ENCODE measurements at regions not wholly inside any gene's neighbourhood (a gene's known extent, or its start where the extent isn't known, plus 50 kb on each side); places are given as distances from the start of the nearest gene placed in this dataset.

DNA sequence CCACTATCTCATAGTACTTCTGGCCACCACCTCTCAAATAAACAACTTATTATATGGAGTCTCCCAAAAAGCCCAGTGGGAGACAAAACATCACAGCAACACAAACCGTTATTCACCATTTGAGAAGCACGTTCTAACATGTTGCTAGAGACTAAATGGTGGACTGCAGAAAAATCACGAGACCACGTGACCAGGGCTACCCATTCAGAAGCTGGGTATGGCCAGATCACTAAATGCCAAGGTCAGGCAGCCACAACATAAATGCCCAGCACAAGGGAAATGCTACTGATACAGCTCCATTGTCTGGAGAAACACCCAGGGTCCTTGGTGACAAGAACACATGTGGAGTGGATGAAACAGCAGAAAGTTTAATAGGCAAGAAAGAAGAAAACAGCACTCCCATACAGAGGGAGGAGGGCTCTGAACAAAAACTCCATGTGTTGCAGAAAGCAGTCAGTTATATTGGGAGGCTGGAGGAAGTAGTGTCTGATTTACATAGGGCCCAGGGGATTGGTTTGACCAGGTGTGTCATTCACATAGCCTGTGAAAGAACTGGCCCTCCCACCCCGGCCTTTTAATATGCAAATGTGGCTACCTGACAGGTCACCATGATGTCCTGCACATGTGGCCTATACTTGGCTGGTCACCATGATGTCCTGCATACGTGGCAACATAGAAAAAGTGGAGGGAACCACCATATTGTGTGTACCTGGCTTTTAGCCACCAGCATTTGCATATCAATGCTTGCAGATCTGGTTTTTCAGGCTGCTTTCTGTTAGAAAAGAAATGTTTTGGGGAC lies 97.2 kb downstream of the TRIM36 start:
- FAIRE-seq = no peak

DNA sequence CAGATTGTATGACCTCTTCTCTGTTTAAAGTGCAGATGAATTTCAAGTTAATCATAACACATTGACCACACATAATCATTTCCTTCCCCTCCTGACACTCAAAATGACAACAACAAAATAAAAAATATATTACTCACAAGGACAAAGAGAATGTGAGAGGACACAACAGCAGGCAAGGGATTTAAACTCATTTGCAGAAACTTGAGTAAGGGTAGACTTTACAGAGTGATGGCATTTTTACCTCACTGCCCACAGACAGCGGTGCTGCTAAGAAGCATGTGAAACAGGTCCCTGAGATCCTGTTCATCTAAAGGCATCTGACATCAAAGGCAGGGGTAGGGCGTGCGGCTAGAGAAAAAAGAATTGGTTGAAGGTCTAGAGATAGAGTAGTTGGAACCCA lies 99.0 kb downstream of the TRIM36 start:
- no peak for FAIRE-seq

DNA sequence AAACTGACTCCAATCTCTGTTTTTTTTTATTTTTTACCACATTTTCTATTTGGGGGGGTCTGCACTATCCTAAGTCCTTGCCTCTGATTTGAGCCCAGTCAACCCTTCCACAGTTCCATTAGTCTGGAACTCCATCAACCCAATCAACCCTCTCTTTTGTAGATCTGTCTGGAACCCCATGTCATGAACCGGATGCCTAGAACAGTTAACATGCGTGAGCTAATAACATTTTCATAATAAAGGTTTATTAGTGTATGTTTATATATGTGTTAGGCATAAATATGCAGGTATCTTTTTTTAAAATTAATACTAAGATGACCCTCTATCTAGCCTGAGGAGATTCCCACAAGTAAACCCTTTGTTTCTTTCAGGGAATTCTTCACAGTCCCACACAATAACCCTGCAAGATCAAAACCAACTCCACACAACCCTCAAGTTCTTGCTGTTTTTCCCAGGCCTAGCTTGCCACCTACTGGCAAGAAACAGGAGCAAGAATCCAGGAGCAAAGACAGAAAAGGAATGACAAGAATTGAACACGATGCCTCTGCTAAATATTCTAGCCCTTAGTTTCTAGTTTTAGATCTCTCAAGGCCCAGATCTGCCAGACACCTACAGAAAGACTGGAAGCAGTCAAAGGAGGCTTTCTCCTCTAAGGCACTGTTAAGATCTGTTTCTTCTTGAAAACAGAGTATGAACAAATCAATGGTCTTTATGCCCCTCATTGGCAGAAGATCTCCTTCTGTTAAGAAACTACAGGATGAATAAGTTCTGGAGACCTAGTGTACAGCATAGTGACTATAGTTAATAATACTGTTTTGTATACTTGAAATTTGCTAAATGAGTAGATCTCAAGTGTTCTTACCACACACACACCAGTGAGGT lies 100.4 kb downstream of the TRIM36 start:
- FAIRE-seq = peak; percentile 5

GRCh38 chr5:115068239-115069086 lies 101.2 kb downstream of the TRIM36 start:
- peak; percentile 5 for FAIRE-seq

DNA sequence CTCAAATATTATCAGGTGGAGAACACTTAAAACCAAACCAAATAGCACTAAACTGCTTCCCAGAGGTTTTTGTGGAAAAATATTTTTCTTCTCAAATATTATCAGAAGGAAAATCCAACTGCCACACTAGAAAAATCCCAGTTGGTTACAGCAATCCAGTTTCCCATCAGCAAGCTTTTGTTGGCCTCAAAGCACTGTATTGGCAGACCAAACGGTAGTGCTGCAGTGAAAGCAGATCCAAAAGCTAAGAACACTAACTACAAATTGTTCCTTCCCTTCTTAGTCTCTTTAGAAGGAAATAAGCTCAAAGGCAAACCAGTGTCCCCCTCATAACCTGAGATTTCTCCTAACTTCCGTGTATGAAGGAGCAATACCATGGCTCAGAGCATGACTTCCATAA lies 105.3 kb downstream of the TRIM36 start:
- no peak for FAIRE-seq

DNA sequence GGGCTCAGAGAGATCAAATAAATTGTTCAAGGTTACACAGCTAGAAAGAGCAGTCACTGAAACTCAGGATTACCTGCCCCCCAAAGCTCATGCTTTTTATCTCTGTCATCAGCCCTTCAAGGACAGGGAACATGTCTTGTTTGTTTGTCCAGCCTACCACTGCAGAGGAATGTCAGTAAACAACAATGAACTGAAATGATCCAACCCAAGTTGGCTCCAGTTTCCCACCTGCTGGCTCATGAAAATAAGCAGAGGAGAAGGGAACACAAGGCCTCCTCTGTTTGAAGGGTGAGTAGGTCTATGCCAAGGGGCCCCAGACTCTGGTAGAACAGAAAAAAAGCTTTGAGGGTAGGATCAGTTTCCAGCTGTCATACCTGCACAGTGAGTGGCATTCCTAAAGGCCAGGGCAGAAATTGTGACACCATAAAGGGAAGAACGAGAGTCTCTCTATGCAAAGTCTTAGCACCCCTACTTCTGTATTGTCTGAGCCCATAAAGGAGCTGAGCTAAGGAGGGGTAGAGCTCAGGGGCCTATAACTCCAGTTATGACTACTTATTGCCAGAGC lies 115.2 kb downstream of the TRIM36 start:
- FAIRE-seq = no peak

DNA sequence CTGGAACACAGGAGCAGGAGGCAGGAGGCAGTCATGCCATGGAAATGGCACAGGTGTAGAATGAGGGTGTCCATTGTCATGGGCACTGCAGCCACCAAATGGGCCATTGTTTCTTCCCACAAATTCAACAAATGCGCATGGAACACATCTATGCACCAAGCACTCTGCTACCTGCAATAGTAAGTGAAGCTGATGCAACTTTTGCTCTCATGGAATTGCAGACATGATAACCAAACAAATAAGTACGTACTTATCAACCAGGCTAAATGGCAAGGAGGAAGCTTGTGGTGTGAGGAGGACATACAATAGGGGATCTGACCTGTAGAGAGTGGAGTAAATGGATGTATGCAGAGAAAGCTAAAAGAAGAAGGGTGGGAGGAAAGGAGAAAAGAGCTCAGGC lies 116.8 kb downstream of the TRIM36 start:
- no peak for FAIRE-seq

DNA sequence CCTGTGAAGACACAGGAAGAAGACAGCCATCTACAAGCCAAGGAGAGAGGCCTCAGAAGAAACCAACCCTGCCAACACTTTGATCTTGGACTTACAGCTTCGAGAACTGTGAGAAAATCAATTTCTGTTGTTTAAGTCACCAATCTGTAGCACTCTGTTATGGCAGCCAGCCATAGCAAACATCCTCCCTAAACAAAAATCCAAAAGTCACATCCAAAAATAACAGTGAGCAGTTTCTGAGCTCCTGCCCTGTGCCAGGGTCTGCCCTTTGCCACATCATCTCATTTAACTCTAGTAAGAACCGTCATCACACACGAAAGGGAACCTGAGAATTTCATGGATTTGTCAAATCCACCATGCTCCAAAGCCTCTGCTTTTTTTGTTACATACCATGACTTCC lies 118.8 kb downstream of the TRIM36 start:
- FAIRE-seq = no peak

DNA sequence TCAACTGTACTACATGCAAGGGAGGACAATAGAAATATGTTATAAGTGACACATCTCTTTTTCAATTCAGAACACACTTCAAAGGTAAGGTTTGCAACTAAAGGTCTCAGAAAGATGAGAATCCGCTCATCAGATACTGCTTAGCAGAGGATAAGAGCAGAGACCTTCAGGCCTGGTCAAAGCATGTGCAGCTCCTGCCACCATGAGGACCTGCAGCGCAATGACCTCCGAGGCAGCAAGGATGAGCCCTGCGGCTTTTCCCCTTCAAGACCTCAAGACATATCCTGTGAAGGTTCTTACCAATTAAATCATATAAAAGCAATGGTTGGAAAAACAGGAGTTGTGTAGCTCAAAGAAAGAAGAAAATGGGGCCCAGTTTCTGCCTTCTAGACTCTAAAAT lies 135.8 kb downstream of the TRIM36 start:
- no peak for FAIRE-seq

DNA sequence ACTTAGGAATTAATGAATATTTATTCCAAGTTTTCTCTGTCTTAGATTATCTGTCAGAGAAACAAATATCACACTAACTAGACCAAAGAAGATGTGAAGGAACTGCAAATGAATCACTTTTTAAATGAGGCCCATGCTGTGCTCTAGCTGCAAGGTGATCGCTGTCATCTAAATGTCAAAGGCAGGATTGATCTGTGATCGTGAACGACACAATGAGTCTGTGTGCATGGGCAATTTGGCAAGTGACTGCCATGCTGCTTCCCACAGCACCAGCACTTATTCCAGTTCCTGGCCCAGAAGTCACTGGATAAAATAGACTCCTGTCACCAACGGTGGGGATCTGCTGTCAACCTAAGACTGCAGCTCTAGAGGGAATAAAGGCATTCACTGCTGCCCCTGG lies 141.2 kb downstream of the TRIM36 start:
- FAIRE-seq = no peak

- FAIRE-seq = no peak
These were observed 144.8 kb downstream of the TRIM36 start for GRCh38 chr5:115024922-115025321.

- FAIRE-seq = no peak
These were observed 147.4 kb downstream of the TRIM36 start for GRCh38 chr5:115022303-115022702.

DNA sequence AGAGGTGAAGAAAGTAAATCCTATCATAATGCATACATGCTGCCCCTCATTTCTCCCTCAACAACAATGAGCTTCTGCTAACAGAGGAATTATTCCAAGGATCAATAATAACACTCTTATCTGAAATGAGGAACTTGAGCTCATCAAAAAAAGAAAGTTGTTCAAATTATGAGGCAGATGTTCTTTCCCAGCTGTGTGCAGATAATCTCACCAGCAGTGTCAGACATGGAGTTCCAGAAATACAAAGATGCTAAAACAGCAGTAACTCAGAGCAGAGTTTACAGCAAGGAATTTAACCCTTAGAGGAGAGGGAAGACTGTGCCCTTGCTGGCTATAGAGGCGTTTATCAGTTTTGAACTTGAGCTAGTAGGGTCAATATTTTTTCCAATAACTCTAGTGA lies 153.1 kb downstream of the TRIM36 start:
- no peak for FAIRE-seq

DNA sequence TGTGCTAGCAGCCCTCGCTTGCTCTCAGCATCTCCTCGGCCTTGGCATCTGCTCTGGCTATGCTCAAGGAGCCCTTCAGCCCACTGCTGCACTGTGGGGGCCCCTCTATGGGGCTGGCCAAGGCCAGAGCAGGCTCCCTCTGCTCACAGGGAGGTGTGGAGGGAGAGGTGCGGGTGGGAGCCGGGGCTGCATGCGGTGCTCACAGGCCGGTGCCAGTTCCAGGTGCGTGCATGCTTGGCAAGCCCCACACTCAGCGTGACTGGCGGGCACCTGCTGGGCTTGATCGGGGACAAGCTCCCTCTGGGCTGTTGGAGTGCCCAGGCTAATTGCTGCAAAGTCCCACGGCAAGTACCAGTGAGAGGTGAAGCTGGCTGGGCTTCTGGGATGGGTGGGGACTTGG lies 170.5 kb downstream of the TRIM36 start:
- no peak for FAIRE-seq

GRCh38 chr5:114989512-114989911 lies 180.2 kb downstream of the TRIM36 start:
- FAIRE-seq = no peak

DNA sequence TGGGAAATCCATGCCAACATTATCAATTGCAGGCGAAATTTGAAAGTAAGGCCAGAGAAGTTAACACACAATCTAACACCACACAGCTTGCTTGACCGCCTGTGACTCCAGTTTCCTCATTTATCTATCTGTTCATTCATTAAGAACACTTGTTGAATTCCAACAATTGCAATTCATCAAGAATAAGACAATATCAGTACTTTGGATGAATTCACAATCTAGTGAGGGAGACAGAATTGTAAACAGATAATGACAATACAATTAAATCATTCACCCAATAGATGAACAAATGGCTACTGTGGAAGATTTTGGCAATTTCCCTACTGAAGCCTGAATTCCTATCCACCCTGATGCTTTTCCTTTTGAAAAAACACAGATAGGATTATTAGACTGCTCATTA lies 181.6 kb downstream of the TRIM36 start:
- FAIRE-seq = no peak

GRCh38 chr5:114984796-114985195 lies 184.9 kb downstream of the TRIM36 start:
- FAIRE-seq = no peak

- no peak for FAIRE-seq
These were observed 188.6 kb downstream of the TRIM36 start for GRCh38 chr5:114981111-114981510.

DNA sequence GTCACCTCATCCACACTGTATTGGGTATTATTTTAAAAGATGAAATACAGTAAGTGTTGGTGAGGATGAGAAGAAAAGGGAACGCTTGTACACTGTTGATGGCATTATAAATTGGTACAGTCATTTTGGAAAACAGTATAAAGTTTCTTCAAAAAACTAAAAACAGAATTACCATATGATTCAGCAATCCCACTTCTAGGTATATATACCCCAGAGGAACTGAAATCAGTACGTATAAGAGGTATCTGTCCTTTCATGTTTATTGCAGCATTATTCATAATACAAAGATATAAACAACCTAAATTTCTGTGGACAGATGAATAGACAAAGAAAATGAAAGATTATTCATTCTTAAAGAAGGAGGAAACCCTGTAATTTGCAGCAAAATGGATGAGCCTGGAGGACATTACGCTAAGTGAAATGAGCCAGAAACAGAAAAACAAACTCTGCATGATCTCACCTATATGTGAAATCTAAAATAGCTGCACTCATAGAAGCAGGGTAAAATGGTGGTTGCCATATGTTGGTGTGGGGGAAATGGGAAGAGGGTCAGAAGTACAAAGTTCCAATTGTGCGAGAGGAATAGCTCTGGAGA lies 191.6 kb downstream of the TRIM36 start:
- no peak for FAIRE-seq

DNA sequence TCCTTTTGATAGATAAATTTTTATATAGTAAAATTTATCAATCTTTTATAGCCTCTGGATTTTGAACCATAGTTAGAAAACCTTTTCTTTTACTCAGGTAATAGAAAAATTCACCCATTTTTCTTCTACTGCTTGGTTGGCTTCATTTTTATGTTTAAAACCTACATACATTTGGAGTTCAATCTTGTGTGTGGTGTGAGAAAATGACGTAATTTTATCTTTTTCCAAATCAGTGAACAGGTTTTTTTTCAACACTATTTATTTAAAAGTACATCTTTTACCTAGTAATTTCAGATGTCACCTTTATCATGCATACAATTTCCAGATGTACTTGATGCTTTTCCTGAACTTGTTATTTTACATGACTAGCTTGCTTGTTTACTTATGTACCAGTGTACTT lies 200.2 kb downstream of the TRIM36 start:
- FAIRE-seq = no peak

- no peak for FAIRE-seq
These were observed 212.3 kb downstream of the TRIM36 start for GRCh38 chr5:114957384-114957783.

DNA sequence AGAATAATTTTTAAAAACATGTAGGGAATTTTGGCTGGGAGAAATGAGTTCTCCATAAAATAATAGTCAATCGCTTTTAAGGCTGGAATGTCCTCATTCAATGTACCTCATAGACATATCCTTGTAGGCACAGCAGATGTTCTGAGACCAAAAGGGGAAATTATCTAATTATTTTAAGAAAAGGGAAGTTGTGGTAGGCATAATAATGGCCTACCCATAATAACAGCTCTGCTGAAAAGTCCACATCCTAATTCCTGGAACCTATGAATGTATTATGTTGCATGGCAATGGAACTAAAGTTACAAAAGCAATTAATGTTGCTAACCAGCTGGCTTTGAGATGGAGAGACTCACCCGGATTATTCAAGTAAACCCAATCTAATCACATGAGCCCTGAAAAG lies 216.1 kb downstream of the TRIM36 start:
- FAIRE-seq = no peak

DNA sequence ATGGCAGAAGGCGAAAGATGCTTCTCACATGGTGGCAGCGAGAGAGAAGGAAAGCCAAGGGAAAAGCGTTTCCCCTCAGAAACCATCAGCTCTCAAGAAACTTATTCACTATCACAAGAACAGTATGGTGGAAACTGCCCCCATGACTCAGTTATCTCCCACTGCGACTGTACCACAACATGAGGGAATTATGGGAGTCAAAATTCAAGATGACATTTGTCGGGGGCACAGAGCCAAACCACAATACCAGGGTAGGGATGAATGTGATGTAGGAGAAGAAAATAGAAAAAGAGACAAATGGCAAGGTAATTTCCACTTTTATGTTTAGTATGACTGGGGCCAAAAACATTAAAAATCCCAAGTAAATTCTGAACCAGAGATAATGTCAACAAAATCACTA lies 216.8 kb downstream of the TRIM36 start:
- no peak for FAIRE-seq

Measured in islet of Langerhans (tissue), 1 donor.